Gastrocnemius medialis (tissue), 4 donors: ENCODE measurements at regions not wholly inside any gene's neighbourhood (a gene's known extent, or its start where the extent isn't known, plus 50 kb on each side); places are given as distances from the start of the nearest gene placed in this dataset.

Experiments
- POLR2A ChIP-seq, 2 donors: fragments of 450-650 bp; IDR thresholded peaks; one replicate each; pipeline ENCODE4 v1.6.1; 2017; ENCODE audit warnings: antibody characterized with exemption in 2 of 2, mild to moderate bottlenecking in 2 of 2, moderate library complexity in 2 of 2
- TF ChIP-seq, protein P1 (sequence below), 5 experiments: fragments of 450-650 bp in 3 of 5; fragments of 200-600 bp in 2 of 5; sonication (generic) in 2 of 5; IDR thresholded peaks in 4 of 5; conservative IDR thresholded peaks in 1 of 5; 1 replicate in 4 of 5; 2 replicates in 1 of 5; pipeline ENCODE4 v1.5.1; 2016 to 2019; ENCODE audit warnings: antibody characterized with exemption in 5 of 5, mild to moderate bottlenecking in 3 of 5, moderate library complexity in 3 of 5

DNA sequence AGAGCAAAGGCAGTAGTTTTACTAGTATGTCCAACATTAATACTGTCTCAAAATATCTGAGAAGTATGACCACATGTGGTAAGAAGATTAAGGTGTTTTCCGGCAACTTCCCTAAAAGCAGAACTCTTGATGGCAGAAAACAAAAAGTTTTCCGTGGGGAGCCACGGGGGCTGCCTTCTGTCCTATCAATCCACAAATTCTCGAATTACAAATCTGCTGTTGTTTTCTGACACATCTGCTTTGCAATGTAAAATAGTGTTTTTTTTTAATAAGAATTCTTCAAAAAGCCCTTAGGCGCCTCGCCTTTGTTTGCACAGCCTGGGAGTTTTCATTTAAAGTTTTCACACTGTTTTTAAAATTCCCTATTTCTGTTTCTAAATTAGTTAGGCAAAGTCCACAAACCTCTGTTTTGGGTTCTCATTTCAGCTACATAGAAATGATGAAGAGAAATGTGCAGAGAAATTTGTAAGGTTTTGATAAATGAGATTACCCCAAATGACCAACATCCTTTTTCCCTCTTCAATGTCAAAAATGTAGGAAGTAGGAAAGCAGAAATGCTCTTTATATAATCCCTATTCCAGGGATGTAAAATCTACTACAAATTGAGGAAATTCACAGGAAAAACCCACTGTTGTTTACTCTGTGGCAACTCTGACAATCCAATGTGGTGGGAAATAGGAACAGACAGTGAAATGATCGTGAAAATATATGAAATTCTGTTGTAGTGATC is 385.8 kb downstream of the ZEB2 start:
- TF ChIP-seq, protein P1, sequence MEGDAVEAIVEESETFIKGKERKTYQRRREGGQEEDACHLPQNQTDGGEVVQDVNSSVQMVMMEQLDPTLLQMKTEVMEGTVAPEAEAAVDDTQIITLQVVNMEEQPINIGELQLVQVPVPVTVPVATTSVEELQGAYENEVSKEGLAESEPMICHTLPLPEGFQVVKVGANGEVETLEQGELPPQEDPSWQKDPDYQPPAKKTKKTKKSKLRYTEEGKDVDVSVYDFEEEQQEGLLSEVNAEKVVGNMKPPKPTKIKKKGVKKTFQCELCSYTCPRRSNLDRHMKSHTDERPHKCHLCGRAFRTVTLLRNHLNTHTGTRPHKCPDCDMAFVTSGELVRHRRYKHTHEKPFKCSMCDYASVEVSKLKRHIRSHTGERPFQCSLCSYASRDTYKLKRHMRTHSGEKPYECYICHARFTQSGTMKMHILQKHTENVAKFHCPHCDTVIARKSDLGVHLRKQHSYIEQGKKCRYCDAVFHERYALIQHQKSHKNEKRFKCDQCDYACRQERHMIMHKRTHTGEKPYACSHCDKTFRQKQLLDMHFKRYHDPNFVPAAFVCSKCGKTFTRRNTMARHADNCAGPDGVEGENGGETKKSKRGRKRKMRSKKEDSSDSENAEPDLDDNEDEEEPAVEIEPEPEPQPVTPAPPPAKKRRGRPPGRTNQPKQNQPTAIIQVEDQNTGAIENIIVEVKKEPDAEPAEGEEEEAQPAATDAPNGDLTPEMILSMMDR (IDR thresholded peaks at IDR 0.05 in 4 of 5, conservative IDR thresholded peaks at IDR 0.05 in 1 of 5), result no peak
- no peak for TF ChIP-seq POLR2A (IDR thresholded peaks at IDR 0.05)
